AG04450 (cell line): ENCODE measurements at regions not wholly inside any gene's neighbourhood (a gene's known extent, or its start where the extent isn't known, plus 50 kb on each side); places are given as distances from the start of the nearest gene placed in this dataset.
"Not testable (repeated sequence)": the region's sequence is repeated elsewhere in the genome, so short reads cannot be mapped to it uniquely, and the experiment has no call there.

Experiments
- CTCF ChIA-PET: fragments of 300-600, 350-600 bp; formaldehyde crosslinking; extraction: SDS; loops from one replicate; lab custom pipeline; 2022; ENCODE audit warnings: antibody characterized with exemption, inconsistent platforms; lab: Charles Lee
- POLR2A ChIA-PET: fragments of 350-600 bp; formaldehyde crosslinking; extraction: SDS; loops from one replicate; lab custom pipeline; 2021; ENCODE audit warnings: antibody characterized with exemption, inconsistent platforms; lab: Yijun Ruan, JAX
- DNase-seq: peaks from one replicate; pipeline ENCODE4 v3.0.0-alpha.2; 2011; ENCODE audit warnings: low read depth, low spot score
- H3K27ac ChIP-seq: one replicate; pipeline ENCODE4 v1.5.1; 2012; ENCODE audit warnings: low read depth, low read length, control low read depth
- H3K27me3 ChIP-seq: one replicate; pipeline ENCODE4 v1.6.0; 2012; ENCODE audit warnings: low read length; ENCODE audit not compliant: control insufficient read depth, insufficient read depth
- H3K4me3 ChIP-seq: 2 replicates; pipeline ENCODE4 v1.5.1; 2011; ENCODE audit warnings: mild to moderate bottlenecking, low read depth, low read length, control low read depth
- H3K9me3 ChIP-seq: 2 replicates; pipeline ENCODE4 v1.5.1; 2012; ENCODE audit warnings: low read length; ENCODE audit not compliant: control insufficient read depth, insufficient read depth
- CTCF ChIP-seq: IDR thresholded peaks from 2 replicates; pipeline ENCODE4 v1.5.1; 2011; ENCODE audit warnings: low read depth, low read length, control low read depth, inconsistent platforms

GRCh38 chr13:42418184-42418583 is 146.2 kb downstream of the AKAP11 start:
- CTCF ChIA-PET, result no interaction called here

GRCh38 chr13:42420304-42420703 is 148.4 kb downstream of the AKAP11 start:
- DNase-seq, result no peak
- POLR2A ChIA-PET, result no interaction called here
- no peak for TF ChIP-seq CTCF

More at GRCh38 chr13:42418184-42418583, 146.2 kb downstream of the AKAP11 start:
- no peak for TF ChIP-seq CTCF
- no peak overlapping the region for H3K4me3 ChIP-seq
- H3K27ac ChIP-seq, result no peak overlapping the region
- peaks cover 5% of the 10 kb centered on the region for H3K27me3 ChIP-seq
- POLR2A ChIA-PET, result no interaction called here
- no peak for DNase-seq
- no peaks in the 10 kb centered on the region for H3K9me3 ChIP-seq

GRCh38 chr13:42422681-42423080 is 150.7 kb downstream of the AKAP11 start:
- no peak for DNase-seq
- no peak for TF ChIP-seq CTCF
- no peaks in the 10 kb centered on the region for H3K27me3 ChIP-seq
- no peak overlapping the region for H3K4me3 ChIP-seq
- H3K27ac ChIP-seq, result no peak overlapping the region
- POLR2A ChIA-PET, result no interaction called here
- H3K9me3 ChIP-seq, result no peaks in the 10 kb centered on the region
- CTCF ChIA-PET, result no interaction called here

More at GRCh38 chr13:42420304-42420703, 148.4 kb downstream of the AKAP11 start:
- Histone ChIP-seq H3K27ac (no peak overlapping the region), H3K27me3 (no peaks in the 10 kb centered on the region), H3K9me3 (no peaks in the 10 kb centered on the region), H3K4me3 (no peak overlapping the region)
- CTCF ChIA-PET, result no interaction called here

- Histone ChIP-seq H3K27me3 (no peaks in the 10 kb centered on the region), H3K9me3 (no peaks in the 10 kb centered on the region), H3K27ac (no peak overlapping the region), H3K4me3 (no peak overlapping the region)
- TF ChIP-seq CTCF, result no peak
- ChIA-PET CTCF (no interaction called here), POLR2A (no interaction called here)
- DNase-seq, result no peak
Observed at GRCh38 chr13:42424182-42424581, 149.8 kb upstream of the TNFSF11 start.

- CTCF ChIA-PET, result no interaction called here
- no peak overlapping the region for H3K4me3 ChIP-seq
- POLR2A ChIA-PET, result no interaction called here
- H3K27me3 ChIP-seq, result no peaks in the 10 kb centered on the region
- peaks cover 7% of the 10 kb centered on the region; the same call in 1 of the 2 replicates for H3K9me3 ChIP-seq
- H3K27ac ChIP-seq, result no peak overlapping the region
- DNase-seq, result no peak
- TF ChIP-seq CTCF, result no peak
Observed at GRCh38 chr13:42445354-42445753, 128.6 kb upstream of the TNFSF11 start.

GRCh38 chr13:42446597-42446996 is 127.4 kb upstream of the TNFSF11 start:
- POLR2A ChIA-PET, H3K4me3 ChIP-seq, H3K9me3 ChIP-seq, DNase-seq, H3K27me3 ChIP-seq, H3K27ac ChIP-seq, CTCF ChIA-PET: not testable (repeated sequence)
